Activated T-cell treated with anti-CD3 and anti-CD28 coated beads, Interleukin-2, amount 50 U/mL, for 4 hours (primary cell): ENCODE measurements at regions not wholly inside any gene's neighbourhood (a gene's known extent, or its start where the extent isn't known, plus 50 kb on each side); places are given as distances from the start of the nearest gene placed in this dataset.

Experiments used
- ATAC-seq, 2 donors: fragments of 200-7000 bp; cut with Tn5 transposase; one replicate each; pipeline ENCODE4 v1.10.0; 2021
- DNase-seq: peaks from one replicate; pipeline ENCODE4 v3.0.0-alpha.2; 2020
- H3K27me3 Mint-ChIP-seq: one replicate; pipeline ENCODE4 v1.8.0; 2021; ENCODE audit warnings: low read depth, mixed read lengths
- H3K36me3 Mint-ChIP-seq: one replicate; pipeline ENCODE4 v1.8.0; 2022; ENCODE audit warnings: mixed read lengths; ENCODE audit not compliant: insufficient read depth
- H3K4me1 Mint-ChIP-seq: one replicate; pipeline ENCODE4 v1.8.0; 2021; ENCODE audit warnings: low read depth, mixed read lengths
- H3K4me3 Mint-ChIP-seq: one replicate; pipeline ENCODE4 v1.8.0; 2021; ENCODE audit warnings: mild to moderate bottlenecking, moderate library complexity, mixed read lengths
- H3K9me3 Mint-ChIP-seq: one replicate; pipeline ENCODE4 v1.8.0; 2021; ENCODE audit warnings: mixed read lengths

DNA sequence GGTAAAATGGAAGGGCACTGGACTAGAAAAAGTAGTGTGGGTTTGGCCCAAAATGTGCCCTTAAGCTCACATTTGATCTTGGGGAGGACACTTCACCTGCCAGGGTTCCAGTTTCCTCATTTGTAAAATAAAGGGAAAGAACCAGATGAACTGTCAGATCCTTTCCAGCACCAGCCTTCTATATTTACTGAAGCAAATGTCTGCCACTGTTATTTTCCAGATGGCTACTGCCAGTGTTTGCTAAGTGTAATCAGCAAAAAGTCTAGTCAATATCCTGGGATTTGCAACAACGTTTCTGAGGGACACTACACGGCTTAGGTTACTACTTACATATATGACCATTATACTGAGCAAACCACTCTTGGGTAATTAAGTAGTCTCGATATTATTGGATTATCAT, 340.3 kb downstream of the KCNN2 start:
- H3K4me3 Mint-ChIP-seq, result no peak overlapping the region
- no peaks in the 10 kb centered on the region for H3K27me3 Mint-ChIP-seq
- no peaks in the 10 kb centered on the region for H3K4me1 Mint-ChIP-seq

DNA sequence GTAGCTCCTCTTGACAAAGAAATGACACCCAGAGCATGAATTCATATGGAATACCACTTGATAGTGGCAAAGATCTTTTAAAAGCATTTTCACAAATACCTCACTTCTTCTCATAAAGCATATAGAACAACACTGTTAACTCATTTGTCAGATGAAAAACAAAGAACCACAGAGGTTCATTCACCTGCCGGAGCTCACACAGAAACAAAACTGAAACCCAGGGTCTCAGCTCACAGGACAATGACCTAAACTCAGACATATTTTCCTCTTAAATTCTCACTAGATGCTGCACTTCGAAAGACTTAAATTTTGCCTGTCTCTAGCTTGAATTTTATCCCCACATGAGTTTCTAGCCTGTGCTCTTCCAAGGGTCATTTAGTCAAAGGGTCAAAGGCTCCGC, 339.0 kb downstream of the KCNN2 start:
- Mint-ChIP-seq H3K4me1 (no peaks in the 10 kb centered on the region), H3K9me3 (no peaks in the 10 kb centered on the region), H3K27me3 (no peaks in the 10 kb centered on the region), H3K4me3 (no peak overlapping the region), H3K36me3 (no peaks in the 10 kb centered on the region)
- DNase-seq (no peak), ATAC-seq (no peak)

More for the DNA sequence above, 340.3 kb downstream of the KCNN2 start:
- Mint-ChIP-seq H3K9me3 (no peaks in the 10 kb centered on the region), H3K36me3 (no peaks in the 10 kb centered on the region)
- no peak for DNase-seq
- ATAC-seq, result no peak

DNA sequence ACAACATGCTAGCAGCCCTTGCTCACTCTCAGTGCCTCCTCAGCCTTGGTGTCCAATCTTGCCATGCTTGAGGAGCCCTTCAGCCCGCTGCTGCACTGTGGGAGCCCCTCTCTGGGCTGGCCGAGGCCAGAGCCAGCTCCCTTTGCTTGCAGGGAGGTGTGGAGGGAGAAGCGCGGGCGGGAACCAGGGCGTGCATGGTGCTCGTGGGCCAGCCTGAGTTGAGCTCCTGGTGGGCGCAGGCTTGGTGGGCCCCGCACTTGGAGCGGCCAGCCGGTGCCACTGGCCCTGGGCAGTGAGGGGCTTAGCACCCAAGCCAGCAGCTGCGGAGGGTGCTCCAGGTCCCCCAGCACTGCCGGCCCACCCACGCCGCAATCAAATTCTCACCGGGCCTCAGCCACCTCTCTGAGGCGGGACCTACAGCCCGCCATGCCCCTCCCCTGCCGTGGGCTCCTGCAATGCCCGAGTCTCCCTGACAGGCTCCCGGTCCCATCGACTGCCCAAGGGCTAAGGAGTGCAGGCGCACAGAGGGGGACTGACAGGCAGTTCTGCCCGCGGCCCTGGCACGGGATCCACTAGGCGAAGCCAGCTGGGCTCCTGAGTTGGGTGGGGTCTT, 333.5 kb downstream of the KCNN2 start:
- no peak for ATAC-seq
- no peaks in the 10 kb centered on the region for H3K4me1 Mint-ChIP-seq
- H3K27me3 Mint-ChIP-seq, result no peaks in the 10 kb centered on the region
- peaks cover 6% of the 10 kb centered on the region for H3K9me3 Mint-ChIP-seq
- H3K4me3 Mint-ChIP-seq, result no peak overlapping the region
- H3K36me3 Mint-ChIP-seq, result no peaks in the 10 kb centered on the region
- no peak for DNase-seq

DNA sequence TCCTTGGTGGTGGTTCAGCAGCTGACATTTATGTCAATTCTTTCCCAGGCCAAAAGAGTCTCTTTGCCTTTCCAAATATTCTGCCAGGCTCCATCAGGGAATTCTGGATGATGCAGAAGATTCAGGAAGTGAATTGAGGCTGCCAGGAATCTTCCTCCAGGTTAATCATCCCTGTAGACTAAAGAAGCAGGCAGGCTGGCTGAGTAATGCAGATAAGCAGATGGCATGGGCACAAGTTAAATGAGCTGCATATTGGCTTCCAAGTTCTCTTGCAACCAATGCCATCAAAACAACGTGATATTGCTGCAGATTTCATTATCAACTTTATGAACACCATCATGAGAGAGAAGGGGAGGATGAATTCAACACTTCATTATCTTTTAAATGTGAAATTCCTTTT, 324.5 kb downstream of the KCNN2 start:
- Mint-ChIP-seq H3K4me3 (no peak overlapping the region), H3K9me3 (no peaks in the 10 kb centered on the region), H3K36me3 (no peaks in the 10 kb centered on the region), H3K4me1 (no peaks in the 10 kb centered on the region), H3K27me3 (no peaks in the 10 kb centered on the region)
- DNase-seq (no peak), ATAC-seq (no peak)

DNA sequence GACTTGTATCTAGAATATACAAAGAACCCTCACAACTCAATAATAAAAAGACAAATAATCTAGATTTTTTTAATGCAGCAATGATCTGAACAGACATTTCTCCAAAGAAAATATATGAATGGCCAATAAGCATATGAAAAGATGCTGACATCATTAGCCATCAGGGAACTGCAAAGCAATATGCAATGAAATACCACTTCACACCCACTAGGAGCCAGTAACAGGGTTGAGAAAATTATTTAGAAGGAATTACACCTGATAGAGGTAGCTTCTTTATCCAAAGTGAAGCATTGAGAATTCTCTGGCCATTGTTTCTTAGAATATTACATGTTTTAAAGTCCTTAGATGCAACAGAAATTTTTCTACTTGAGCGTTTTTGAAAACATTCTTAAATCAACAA, 316.9 kb downstream of the KCNN2 start:
- Mint-ChIP-seq H3K36me3 (no peaks in the 10 kb centered on the region), H3K27me3 (no peaks in the 10 kb centered on the region), H3K9me3 (peaks cover 3% of the 10 kb centered on the region), H3K4me1 (no peaks in the 10 kb centered on the region), H3K4me3 (no peak overlapping the region)
- DNase-seq (no peak), ATAC-seq (no peak)

DNA sequence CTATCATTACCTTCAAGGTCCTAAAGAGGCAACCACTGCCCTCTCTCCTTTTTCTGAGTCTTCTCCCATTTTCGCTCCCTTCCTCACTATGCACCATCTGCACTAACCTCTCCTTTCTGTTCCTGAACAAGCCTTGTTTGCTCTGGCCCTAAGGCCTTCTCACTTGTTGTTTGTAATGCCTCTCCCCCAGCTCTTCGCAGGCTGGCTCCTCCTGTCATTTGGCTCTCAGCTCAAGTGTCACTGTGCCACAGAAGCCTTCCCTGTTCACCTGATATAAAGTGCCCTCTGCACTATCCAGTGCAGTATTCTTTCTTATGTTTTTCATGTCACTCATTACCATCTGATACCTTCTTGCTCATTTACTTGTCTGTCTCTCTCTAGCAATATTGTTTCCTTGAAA, 303.7 kb downstream of the KCNN2 start:
- Mint-ChIP-seq H3K4me1 (no peaks in the 10 kb centered on the region), H3K36me3 (no peaks in the 10 kb centered on the region), H3K27me3 (no peaks in the 10 kb centered on the region), H3K4me3 (no peak overlapping the region), H3K9me3 (peaks cover 11% of the 10 kb centered on the region)
- no peak for ATAC-seq
- DNase-seq, result no peak

DNA sequence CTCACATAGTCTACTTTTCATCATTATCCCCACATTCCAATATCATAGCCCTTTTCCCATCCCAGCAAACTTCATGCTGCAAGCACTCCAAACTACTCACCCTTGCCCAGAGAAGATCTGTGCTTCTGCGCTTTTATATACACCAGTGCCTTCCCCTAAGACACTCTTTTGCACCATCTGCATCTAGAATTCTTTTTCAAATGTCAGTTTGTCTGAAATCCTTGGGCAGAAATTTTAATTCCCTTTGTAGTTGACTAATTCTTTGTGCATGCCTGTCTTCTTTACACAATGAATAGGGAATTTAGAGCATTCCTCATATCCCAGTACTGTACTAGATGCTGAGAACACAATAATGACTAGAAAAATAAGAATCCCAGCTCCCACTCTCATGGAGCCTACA, 298.9 kb downstream of the KCNN2 start:
- ATAC-seq, result no peak
- Mint-ChIP-seq H3K9me3 (peaks cover 10% of the 10 kb centered on the region), H3K36me3 (no peaks in the 10 kb centered on the region), H3K4me3 (no peak overlapping the region), H3K4me1 (no peaks in the 10 kb centered on the region), H3K27me3 (no peaks in the 10 kb centered on the region)
- DNase-seq, result no peak

DNA sequence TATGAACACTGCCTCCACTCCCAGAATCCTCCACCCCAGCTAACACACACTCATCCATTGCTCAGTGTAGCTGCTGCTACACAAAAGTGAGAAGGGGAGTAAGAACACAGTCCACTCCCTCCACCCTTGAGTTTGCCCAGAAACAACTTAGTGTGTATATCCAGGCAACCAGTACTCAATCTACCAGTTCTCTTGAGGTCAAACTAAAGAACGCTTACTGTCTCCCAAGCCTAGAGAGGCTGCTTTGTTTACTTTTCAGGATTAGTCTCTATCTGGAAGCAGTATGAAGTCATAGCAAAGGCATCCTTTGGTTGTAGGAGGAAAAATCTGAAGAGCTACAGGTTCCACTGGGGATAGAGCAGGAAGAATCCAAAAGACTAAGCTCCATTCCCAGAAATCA, 296.3 kb downstream of the KCNN2 start:
- no peak for ATAC-seq
- Mint-ChIP-seq H3K4me3 (no peak overlapping the region), H3K27me3 (no peaks in the 10 kb centered on the region), H3K36me3 (no peaks in the 10 kb centered on the region), H3K9me3 (peaks cover 12% of the 10 kb centered on the region), H3K4me1 (no peaks in the 10 kb centered on the region)
- no peak for DNase-seq

DNA sequence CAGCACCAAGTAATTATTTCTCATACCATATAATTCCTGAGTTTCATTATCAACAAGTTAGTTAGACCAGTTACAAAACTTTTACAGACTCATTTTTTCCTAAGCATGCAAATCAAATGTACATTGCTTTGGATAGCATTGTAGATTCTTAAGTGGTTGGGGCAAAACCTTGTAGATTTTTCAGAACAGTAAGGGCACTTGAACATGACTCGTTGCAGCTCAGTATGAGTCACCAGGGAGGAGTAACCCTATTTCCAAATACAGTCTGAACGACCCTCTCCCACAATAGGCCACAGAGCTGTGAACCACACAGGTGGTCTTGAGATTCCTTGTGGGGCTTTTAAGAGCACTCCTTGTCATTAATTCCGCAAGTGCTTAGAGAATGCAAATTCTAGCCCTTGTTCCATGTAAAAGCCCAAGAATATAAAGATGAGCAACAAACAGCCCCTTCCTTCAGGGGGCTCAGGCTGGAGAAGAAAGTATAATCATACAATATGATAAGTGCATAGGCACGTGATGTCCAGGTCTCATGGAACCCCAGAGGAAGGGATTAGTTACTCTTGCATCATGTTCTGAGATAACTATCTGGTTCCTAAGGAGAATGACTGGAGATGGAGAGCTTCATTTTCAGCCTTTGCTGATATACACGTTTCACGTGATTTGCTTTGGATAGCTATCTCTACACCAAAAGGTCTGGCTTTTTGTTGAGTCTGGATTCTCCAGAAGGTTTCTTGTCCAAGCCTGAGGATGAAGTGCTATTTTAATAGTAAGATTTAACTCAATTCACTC, 295.7 kb downstream of the KCNN2 start:
- ATAC-seq, result no peak
- H3K4me1 Mint-ChIP-seq, result no peaks in the 10 kb centered on the region

DNA sequence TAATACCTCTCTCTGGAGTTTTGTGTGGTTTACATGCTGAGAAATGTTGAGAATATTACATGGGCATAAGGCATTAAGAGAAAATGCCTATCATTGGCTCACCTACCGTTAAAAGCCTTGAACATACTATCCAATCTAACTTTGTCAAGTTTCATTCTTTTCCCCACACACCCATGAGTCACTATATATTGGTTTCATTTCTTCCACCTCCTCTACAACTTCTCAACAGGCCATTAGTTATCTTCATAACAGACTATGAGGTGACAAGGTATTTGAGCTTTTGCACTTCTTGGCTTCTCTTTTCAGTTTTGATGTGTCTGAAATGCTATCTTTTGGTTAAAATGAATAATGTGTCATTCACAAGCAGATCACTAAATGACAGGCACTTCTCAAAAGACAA, 288.0 kb downstream of the KCNN2 start:
- H3K36me3 Mint-ChIP-seq, result no peaks in the 10 kb centered on the region
- no peak for ATAC-seq

More for the DNA sequence above, 295.7 kb downstream of the KCNN2 start:
- H3K27me3 Mint-ChIP-seq, result no peaks in the 10 kb centered on the region
- no peak overlapping the region for H3K4me3 Mint-ChIP-seq
- no peak for DNase-seq
- H3K36me3 Mint-ChIP-seq, result no peaks in the 10 kb centered on the region
- H3K9me3 Mint-ChIP-seq, result peaks cover 11% of the 10 kb centered on the region

DNA sequence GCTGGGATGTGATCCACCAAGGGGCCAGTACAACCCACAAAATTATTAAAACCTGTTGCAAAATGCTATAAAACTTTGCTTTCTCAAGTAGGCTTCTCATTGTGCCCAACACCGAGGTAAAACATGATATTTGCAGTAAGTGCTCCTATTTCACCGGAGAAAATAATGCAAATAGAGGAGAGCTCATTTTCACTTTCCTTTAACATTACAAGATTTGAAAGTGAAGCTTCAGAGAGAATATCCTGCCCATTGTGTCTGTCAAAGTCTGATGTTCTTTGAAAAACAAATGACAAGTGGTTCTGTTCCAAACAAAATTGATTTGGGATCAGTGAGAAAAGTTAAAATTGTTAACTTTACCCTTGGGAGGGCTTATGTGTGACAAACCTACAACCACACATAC, 287.1 kb downstream of the KCNN2 start:
- H3K9me3 Mint-ChIP-seq, result no peaks in the 10 kb centered on the region
- H3K4me1 Mint-ChIP-seq, result no peaks in the 10 kb centered on the region
- no peak overlapping the region for H3K4me3 Mint-ChIP-seq
- no peaks in the 10 kb centered on the region for H3K36me3 Mint-ChIP-seq
- no peaks in the 10 kb centered on the region for H3K27me3 Mint-ChIP-seq
- DNase-seq (no peak), ATAC-seq (no peak)

More for the DNA sequence above, 288.0 kb downstream of the KCNN2 start:
- H3K9me3 Mint-ChIP-seq, result no peaks in the 10 kb centered on the region
- no peak for DNase-seq
- H3K27me3 Mint-ChIP-seq, result no peaks in the 10 kb centered on the region
- H3K4me3 Mint-ChIP-seq, result no peak overlapping the region
- H3K4me1 Mint-ChIP-seq, result no peaks in the 10 kb centered on the region

DNA sequence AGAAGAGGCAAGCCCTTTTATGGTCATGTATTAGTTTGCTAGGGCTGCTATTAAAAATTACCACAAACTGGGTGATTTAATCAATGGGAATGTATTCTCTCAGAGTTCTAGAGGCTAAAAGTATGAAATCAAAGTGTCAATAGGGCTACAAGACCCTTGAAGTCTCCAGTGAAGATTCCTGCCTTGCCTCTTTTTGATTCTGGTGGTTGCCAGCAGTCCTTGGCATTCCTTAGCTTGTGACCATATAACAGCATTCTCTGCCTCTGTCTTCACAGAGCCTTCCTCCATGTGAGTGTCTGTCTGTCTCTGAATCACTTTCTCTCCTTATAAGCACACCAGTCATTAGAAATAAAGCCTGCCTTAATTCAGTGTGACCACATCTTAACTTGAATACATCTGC, 282.7 kb downstream of the KCNN2 start:
- DNase-seq, result no peak
- H3K27me3 Mint-ChIP-seq, result no peaks in the 10 kb centered on the region
- H3K4me3 Mint-ChIP-seq, result no peak overlapping the region
- H3K9me3 Mint-ChIP-seq, result peaks cover 4% of the 10 kb centered on the region
- ATAC-seq, result no peak
- H3K36me3 Mint-ChIP-seq, result no peaks in the 10 kb centered on the region
- no peaks in the 10 kb centered on the region for H3K4me1 Mint-ChIP-seq

DNA sequence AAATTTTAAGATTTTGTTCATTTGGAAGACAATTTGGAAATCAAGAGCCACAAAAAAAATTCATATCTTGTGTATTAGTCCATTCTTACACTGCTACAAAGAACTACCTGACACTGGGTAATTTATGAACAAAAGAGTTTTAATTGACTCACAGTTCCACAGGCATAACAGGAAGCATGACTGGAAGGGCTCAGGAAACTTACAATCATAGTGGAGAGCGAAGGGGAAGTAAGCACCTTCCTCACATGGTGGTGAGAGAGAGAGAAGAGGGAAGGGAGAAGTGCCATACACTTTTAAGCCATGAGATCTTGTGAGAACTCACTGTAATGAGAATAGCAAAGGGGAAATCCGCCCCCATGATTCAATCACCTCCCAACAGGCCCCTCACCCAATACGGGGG, 274.4 kb downstream of the KCNN2 start:
- DNase-seq, result no peak
- ATAC-seq, result no peak
- no peaks in the 10 kb centered on the region for H3K4me1 Mint-ChIP-seq
- H3K4me3 Mint-ChIP-seq, result no peak overlapping the region
- H3K36me3 Mint-ChIP-seq, result no peaks in the 10 kb centered on the region
- H3K27me3 Mint-ChIP-seq, result no peaks in the 10 kb centered on the region
- peaks cover 6% of the 10 kb centered on the region for H3K9me3 Mint-ChIP-seq

DNA sequence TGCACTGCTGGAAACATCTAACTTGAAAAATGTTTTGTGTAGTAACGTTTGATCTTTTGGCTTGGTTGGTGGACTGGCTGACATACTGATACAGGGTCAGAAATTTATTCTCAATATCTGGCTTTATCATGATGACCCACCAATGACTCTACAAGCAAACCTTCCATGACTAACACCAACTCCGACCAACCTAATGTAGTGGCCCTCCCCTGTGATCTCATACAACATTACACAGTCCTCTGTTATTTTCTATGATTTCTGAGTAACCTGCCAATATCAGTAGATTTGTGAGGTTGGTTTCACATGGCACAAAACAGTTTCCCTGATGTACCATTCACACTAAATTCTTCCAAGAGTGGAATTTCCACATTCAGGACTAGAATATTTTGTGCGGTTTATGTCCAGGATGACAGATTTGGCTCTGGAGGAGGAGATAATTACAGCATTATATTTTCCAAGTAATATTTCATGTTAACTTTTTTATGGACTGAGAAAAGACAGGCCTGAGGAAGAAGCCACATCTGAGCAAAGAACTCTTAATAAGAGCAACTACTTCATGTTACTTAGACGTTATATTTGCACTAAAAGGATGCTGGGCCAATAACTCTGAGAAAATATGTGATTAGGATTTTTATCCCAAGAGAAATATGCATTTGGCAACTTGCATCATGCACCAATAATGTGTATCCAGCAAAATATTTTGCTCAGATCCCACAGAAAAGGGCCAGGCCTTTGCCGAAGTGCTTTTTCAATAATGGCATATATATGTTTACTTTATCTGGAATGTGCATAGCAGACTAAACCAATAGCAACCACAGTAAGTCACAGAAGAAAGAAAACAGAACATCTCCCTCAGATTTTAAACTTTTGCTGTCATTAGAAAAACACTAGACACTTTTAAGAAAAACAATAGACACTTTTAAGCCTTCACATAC, 273.4 kb downstream of the KCNN2 start:
- DNase-seq (no peak), ATAC-seq (no peak)
- Mint-ChIP-seq H3K36me3 (no peaks in the 10 kb centered on the region), H3K27me3 (no peaks in the 10 kb centered on the region), H3K9me3 (peaks cover 6% of the 10 kb centered on the region), H3K4me3 (no peak overlapping the region), H3K4me1 (no peaks in the 10 kb centered on the region)
